Activated naive CD8-positive, alpha-beta T cell treated with anti-CD3 and anti-CD28 coated beads, Interleukin-2, amount 50 U/mL, for 24 hours (primary cell): ENCODE measurements at regions not wholly inside any gene's neighbourhood (a gene's known extent, or its start where the extent isn't known, plus 50 kb on each side); places are given as distances from the start of the nearest gene placed in this dataset.
"Not testable (repeated sequence)": the region's sequence is repeated elsewhere in the genome, so short reads cannot be mapped to it uniquely, and the experiment has no call there.

Source experiments
- ATAC-seq: fragments of 150-1000 bp; cut with Tn5 transposase; one replicate; pipeline ENCODE4 v1.10.0; 2021
- DNase-seq: peaks from one replicate; pipeline ENCODE4 v3.0.0; 2021
- H3K27ac Mint-ChIP-seq: one replicate; pipeline ENCODE4 v1.8.0; 2021; ENCODE audit warnings: mild to moderate bottlenecking, mixed read lengths
- H3K27me3 Mint-ChIP-seq: one replicate; pipeline ENCODE4 v1.8.0; 2021; ENCODE audit warnings: mixed read lengths
- H3K36me3 Mint-ChIP-seq: one replicate; pipeline ENCODE4 v1.8.0; 2021; ENCODE audit warnings: low read depth, mixed read lengths
- H3K4me1 Mint-ChIP-seq: one replicate; pipeline ENCODE4 v1.8.0; 2021; ENCODE audit warnings: mixed read lengths
- H3K4me3 Mint-ChIP-seq: one replicate; pipeline ENCODE4 v1.8.0; 2021; ENCODE audit warnings: mild to moderate bottlenecking, moderate library complexity, mixed read lengths
- H3K9me3 Mint-ChIP-seq: one replicate; pipeline ENCODE4 v1.8.0; 2021; ENCODE audit warnings: mixed read lengths

DNA sequence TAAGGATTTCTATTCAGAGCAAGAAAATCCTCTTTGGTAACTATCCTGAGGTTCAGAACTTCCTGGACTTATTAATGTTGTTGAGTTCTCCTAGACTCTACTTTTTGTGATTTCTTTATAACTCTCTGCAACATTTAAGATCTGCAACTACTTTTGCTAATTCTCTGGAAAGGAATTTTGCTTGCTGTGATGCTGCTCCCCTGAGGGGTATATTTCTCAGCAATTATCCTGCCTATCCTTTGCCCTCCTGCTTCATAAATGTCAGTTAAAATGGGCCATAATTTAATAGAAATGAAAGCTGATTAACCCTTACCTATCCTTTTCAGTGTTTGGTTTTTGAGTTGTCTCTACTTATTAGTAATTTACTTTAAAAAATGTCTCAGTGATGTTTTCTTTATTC lies 377.3 kb upstream of the LRRC3B start:
- H3K27ac Mint-ChIP-seq: no peak overlapping the region
- ATAC-seq (no peak), DNase-seq (no peak)
- no peaks in the 10 kb centered on the region for H3K27me3 Mint-ChIP-seq
- H3K4me3 Mint-ChIP-seq: no peak overlapping the region
- H3K36me3 Mint-ChIP-seq: no peaks in the 10 kb centered on the region
- H3K4me1 Mint-ChIP-seq: no peaks in the 10 kb centered on the region
- peaks cover 4% of the 10 kb centered on the region for H3K9me3 Mint-ChIP-seq

DNA sequence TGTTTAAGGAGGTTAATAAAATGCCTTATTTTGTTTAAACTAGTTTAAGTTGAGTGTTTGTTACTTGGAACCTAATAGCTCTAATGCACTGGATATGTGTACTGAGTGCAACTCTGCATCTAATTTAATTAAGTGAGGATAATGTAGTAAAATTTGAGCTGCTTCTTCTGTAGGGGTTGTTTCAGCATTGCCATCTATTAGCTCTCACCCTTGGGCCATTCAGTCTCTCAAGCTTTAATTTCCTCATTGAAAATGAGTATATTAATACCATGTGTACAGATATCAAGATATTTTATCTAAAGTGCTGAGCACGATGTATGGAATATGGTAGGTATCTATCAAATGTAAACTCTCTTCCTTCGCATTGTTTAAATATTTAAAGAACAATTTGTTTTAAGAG lies 375.7 kb upstream of the LRRC3B start:
- Mint-ChIP-seq H3K4me1 (no peaks in the 10 kb centered on the region), H3K27ac (no peak overlapping the region), H3K4me3 (no peak overlapping the region), H3K9me3 (peaks cover 4% of the 10 kb centered on the region), H3K27me3 (no peaks in the 10 kb centered on the region), H3K36me3 (no peaks in the 10 kb centered on the region)
- ATAC-seq: no peak
- no peak for DNase-seq

DNA sequence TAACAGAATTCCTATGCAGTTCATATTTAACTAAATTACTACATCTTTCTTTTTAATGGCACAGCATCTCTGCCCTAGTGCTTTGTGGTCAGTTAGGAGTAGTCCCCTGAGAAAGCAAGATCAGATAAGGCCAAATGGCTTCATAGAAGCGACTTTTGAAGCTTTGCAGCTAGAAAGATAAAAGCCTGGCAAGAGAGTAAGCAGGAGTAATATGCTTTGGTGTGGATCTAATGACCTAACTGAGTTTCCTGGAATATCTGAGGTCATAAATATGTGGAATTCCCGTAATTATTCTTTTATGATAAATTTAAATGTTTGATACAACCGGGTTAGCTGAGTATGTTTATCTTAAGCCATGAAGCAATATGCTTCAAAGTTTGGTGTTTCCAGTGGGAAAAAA lies 374.9 kb upstream of the LRRC3B start:
- H3K4me3 Mint-ChIP-seq: no peak overlapping the region
- H3K4me1 Mint-ChIP-seq: no peaks in the 10 kb centered on the region
- ATAC-seq (no peak), DNase-seq (no peak)
- H3K27ac Mint-ChIP-seq: no peak overlapping the region
- no peaks in the 10 kb centered on the region for H3K36me3 Mint-ChIP-seq
- peaks cover 4% of the 10 kb centered on the region for H3K9me3 Mint-ChIP-seq
- H3K27me3 Mint-ChIP-seq: no peaks in the 10 kb centered on the region

- Mint-ChIP-seq H3K4me3 (no peak overlapping the region), H3K9me3 (no peaks in the 10 kb centered on the region), H3K27ac (no peak overlapping the region), H3K27me3 (no peaks in the 10 kb centered on the region), H3K36me3 (no peaks in the 10 kb centered on the region), H3K4me1 (no peaks in the 10 kb centered on the region)
- ATAC-seq: no peak
- DNase-seq: no peak
Observed at GRCh38 chr3:26252001-26252400, 370.6 kb upstream of the LRRC3B start.

DNA sequence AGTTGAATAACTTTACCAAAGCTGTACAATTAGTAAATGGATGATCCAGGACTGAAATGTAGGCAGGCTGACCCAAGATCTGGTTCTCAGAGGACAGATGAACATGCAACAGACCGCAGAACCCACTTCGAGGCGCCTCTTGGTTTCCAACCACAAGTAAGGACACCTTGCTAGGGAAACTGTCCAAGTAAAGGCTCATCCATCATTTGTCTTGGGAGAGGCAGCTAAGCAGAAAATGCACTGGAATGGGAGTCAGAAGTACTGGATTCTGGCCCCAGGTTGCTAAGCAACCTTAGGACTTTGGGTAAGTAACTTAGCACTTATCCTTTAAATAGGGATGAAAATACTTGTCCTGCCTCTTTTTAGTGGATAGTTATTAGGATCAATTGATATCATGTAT lies 366.3 kb upstream of the LRRC3B start:
- Mint-ChIP-seq H3K36me3 (no peaks in the 10 kb centered on the region), H3K4me3 (no peak overlapping the region), H3K4me1 (no peaks in the 10 kb centered on the region), H3K27me3 (no peaks in the 10 kb centered on the region), H3K27ac (no peak overlapping the region), H3K9me3 (no peaks in the 10 kb centered on the region)
- ATAC-seq (no peak), DNase-seq (no peak)

DNA sequence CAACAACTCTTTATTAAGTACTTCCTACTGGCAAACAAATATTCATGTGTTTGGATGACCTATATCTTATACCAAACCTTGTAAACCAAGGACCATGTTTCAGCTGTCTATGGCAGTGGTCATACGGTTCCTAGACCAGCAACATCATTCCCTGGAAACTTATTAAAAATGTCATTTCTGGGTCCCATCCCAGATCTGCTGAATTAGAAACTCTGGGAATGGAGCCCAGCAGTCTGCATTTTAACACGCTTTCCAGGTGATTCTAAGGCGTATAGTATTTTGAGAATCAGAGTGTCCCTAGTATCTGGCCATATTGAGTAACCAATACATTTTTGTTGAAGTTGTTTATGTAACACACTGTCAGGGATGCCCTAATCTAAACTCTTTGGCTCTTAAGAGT lies 363.4 kb upstream of the LRRC3B start:
- ATAC-seq: no peak
- Mint-ChIP-seq H3K27ac (no peak overlapping the region), H3K4me3 (no peak overlapping the region), H3K9me3 (peaks cover 7% of the 10 kb centered on the region), H3K27me3 (no peaks in the 10 kb centered on the region), H3K36me3 (no peaks in the 10 kb centered on the region), H3K4me1 (no peaks in the 10 kb centered on the region)
- DNase-seq: no peak

DNA sequence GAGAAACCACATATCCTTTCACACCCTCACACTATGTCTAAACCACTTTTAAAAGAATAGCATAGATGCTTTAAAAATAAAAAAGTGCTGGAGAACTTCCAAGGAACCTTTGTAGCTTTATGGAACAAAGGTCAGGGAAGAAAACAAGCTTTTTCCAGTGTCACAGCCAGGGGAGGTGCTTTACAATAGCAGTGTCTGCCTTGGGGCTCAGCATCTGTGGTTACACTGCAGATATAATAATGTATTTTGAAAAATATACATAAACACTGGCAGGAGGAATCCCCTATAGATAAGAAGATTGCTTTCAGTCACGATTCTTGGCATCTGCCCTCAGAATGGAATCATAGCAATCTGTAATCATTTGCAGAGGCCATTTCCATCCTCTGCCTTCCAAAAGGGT lies 362.4 kb upstream of the LRRC3B start:
- H3K27me3 Mint-ChIP-seq: no peaks in the 10 kb centered on the region
- no peak for ATAC-seq
- peaks cover 7% of the 10 kb centered on the region for H3K9me3 Mint-ChIP-seq
- no peaks in the 10 kb centered on the region for H3K4me1 Mint-ChIP-seq
- no peak overlapping the region for H3K27ac Mint-ChIP-seq
- no peak for DNase-seq
- no peaks in the 10 kb centered on the region for H3K36me3 Mint-ChIP-seq
- no peak overlapping the region for H3K4me3 Mint-ChIP-seq

DNA sequence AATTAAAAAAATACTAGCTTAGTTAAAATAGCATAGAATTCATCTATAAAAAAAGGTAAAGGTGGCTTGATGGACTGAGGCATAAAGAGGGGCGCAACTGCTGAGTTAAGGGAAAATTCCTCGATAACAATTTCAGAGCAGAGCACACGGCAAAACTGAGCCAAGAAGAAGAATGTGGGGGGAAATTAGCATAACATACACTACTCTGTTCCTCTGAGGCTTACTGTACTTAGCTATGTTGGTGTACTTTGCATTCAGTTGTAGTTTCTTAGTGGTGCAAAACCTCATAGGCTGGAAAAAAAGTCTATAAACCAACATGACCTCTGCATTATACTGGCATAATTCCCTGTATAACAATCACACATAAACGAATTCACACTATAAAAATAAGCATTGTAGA lies 357.9 kb upstream of the LRRC3B start:
- DNase-seq: no peak
- H3K36me3 Mint-ChIP-seq: no peaks in the 10 kb centered on the region
- no peak overlapping the region for H3K4me3 Mint-ChIP-seq
- ATAC-seq: no peak
- H3K4me1 Mint-ChIP-seq: no peaks in the 10 kb centered on the region
- H3K27me3 Mint-ChIP-seq: no peaks in the 10 kb centered on the region
- no peak overlapping the region for H3K27ac Mint-ChIP-seq
- H3K9me3 Mint-ChIP-seq: peaks cover 7% of the 10 kb centered on the region

DNA sequence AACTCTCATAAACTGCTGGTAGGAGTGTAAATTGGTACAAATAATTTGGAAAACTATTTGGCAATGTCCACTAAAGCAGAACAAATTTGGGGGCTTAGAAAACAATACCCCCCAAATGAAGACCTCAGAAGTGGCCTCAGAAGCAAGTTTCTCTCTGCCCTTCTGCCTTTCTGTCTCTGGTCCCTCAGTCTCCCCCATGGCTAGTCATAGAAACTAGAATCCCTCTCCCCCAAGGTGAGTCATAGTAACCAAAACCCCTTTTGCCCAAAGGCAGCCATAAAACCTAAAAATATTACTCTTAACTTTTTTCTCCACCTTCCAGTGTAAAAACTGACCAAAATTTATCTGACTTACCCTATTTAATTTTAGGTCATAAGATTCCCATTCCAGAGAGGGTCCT lies 350.7 kb upstream of the LRRC3B start:
- ATAC-seq (no peak), DNase-seq (no peak)
- Mint-ChIP-seq H3K36me3 (no peaks in the 10 kb centered on the region), H3K27ac (no peak overlapping the region), H3K9me3 (peaks cover 4% of the 10 kb centered on the region), H3K27me3 (no peaks in the 10 kb centered on the region), H3K4me1 (no peaks in the 10 kb centered on the region), H3K4me3 (no peak overlapping the region)

DNA sequence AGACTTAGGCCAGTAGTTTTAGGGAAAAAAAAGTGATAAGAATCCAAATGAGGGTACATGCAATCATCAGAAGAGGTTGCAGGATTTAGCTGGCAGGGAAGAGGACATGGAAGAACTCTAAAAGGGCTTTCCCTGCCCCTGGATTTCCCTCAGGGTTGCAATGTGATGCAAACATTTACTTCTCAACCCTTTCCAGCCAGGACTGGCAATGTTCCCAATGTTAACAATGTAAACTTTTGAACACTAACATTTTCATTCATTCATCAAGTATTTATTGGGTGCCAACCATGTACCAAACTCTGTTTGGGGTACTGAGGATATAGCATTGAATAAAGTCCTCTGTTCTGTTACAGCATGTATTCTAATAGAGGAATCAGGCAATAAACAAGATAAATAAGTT lies 349.4 kb upstream of the LRRC3B start:
- ATAC-seq: no peak
- no peak overlapping the region for H3K4me3 Mint-ChIP-seq
- no peaks in the 10 kb centered on the region for H3K27me3 Mint-ChIP-seq
- no peaks in the 10 kb centered on the region for H3K4me1 Mint-ChIP-seq
- DNase-seq: no peak
- H3K36me3 Mint-ChIP-seq: no peaks in the 10 kb centered on the region
- no peak overlapping the region for H3K27ac Mint-ChIP-seq
- peaks cover 9% of the 10 kb centered on the region for H3K9me3 Mint-ChIP-seq

- no peaks in the 10 kb centered on the region for H3K36me3 Mint-ChIP-seq
- H3K27ac Mint-ChIP-seq: no peak overlapping the region
- no peak overlapping the region for H3K4me3 Mint-ChIP-seq
- no peaks in the 10 kb centered on the region for H3K4me1 Mint-ChIP-seq
- ATAC-seq (no peak), DNase-seq (no peak)
- no peaks in the 10 kb centered on the region for H3K27me3 Mint-ChIP-seq
- H3K9me3 Mint-ChIP-seq: peaks cover 30% of the 10 kb centered on the region
Observed at GRCh38 chr3:26279091-26279490, 343.5 kb upstream of the LRRC3B start.

- Mint-ChIP-seq H3K36me3 (no peaks in the 10 kb centered on the region), H3K4me1 (no peaks in the 10 kb centered on the region), H3K27ac (no peak overlapping the region), H3K4me3 (no peak overlapping the region), H3K9me3 (peaks cover 41% of the 10 kb centered on the region), H3K27me3 (no peaks in the 10 kb centered on the region)
- ATAC-seq (no peak), DNase-seq (no peak)
Observed at GRCh38 chr3:26280517-26280916, 342.1 kb upstream of the LRRC3B start.

- Mint-ChIP-seq H3K4me3 (no peak overlapping the region), H3K36me3 (no peaks in the 10 kb centered on the region), H3K4me1 (no peaks in the 10 kb centered on the region), H3K27me3 (no peaks in the 10 kb centered on the region), H3K27ac (no peak overlapping the region), H3K9me3 (peaks cover 47% of the 10 kb centered on the region)
- ATAC-seq: no peak
- DNase-seq: no peak
Observed at GRCh38 chr3:26281284-26281985, 341.1 kb upstream of the LRRC3B start.

DNA sequence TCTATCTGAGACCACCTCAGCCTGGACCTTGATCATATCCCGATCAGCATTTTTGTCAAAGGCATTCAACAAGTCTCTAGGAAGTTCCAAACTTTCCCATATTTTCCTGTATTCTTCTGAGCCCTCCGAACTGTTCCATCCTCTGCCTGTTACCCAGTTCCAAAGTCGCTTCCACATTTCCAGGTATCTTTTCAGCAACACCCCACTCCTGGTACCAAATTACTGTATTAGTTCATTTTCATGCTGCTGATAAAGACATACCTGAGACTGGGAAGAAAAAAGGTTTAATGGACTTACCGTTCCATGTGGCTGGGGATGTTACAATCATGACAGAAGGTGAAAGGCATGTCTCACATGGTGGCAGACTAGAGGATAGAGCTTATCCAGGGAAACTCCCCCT lies 338.1 kb upstream of the LRRC3B start:
- DNase-seq, H3K27me3 Mint-ChIP-seq, H3K27ac Mint-ChIP-seq, H3K4me1 Mint-ChIP-seq, ATAC-seq, H3K36me3 Mint-ChIP-seq, H3K4me3 Mint-ChIP-seq: not testable (repeated sequence)
- H3K9me3 Mint-ChIP-seq: peaks cover 47% of the 10 kb centered on the region

- Mint-ChIP-seq H3K27ac (no peak overlapping the region), H3K9me3 (peaks cover 5% of the 10 kb centered on the region), H3K4me3 (no peak overlapping the region)
Observed at GRCh38 chr3:26291840-26292239, 330.7 kb upstream of the LRRC3B start.

DNA sequence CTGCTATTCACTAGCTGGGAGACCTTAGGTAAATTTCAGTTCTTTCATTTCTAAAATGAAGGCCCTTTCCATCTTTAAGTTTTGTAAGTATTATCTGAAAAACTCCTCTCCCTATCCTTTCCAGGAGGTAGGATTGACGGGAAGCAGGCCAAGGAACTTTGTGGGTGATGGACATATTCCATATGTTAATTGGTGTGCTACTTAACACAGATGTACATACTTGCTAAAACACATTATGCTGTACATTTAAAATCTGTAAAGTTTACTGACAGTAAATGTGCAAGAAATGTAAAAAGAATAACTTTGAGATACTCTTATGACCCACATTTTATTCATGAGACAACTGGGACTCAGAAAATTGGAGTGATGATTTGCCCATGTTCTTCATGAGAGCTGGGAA lies 329.8 kb upstream of the LRRC3B start:
- no peak for DNase-seq
- Mint-ChIP-seq H3K4me1 (no peaks in the 10 kb centered on the region), H3K27ac (no peak overlapping the region), H3K36me3 (no peaks in the 10 kb centered on the region), H3K4me3 (no peak overlapping the region), H3K9me3 (peaks cover 6% of the 10 kb centered on the region), H3K27me3 (no peaks in the 10 kb centered on the region)
- ATAC-seq: no peak

More at GRCh38 chr3:26291840-26292239, 330.7 kb upstream of the LRRC3B start:
- ATAC-seq (no peak), DNase-seq (no peak)
- Mint-ChIP-seq H3K4me1 (no peaks in the 10 kb centered on the region), H3K36me3 (no peaks in the 10 kb centered on the region), H3K27me3 (no peaks in the 10 kb centered on the region)
